ENCODE measurements at regions not wholly inside any gene's neighbourhood (a gene's known extent, or its start where the extent isn't known, plus 50 kb on each side); places are given as distances from the start of the nearest gene placed in this dataset.

DNA sequence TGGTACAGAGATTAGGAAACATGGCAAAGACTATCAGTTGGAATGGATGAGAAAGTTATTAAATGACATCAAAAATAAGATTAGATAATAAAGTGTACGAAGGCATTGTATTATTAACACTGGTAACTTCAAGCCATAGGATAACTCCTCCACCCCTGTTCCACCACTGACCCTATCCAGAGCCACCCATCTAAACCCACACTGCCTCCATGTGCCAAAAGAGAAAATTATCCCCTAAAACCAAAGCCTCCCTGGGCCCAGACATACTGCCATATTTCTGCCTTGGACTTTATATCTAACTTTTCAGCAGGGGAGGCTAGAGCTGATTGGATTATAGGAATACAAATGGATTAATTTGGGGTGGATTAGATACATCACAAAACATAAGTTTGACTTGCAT, 443.7 kb downstream of the BCL11A start:
- no peaks in the 10 kb centered on the region for H3K79me2 ChIP-seq (ENCODE audit: insufficient read depth, low read length)
- no peak overlapping the region for H3K4me3 ChIP-seq (ENCODE audit: insufficient read depth, low read length)
- H3K4me1 ChIP-seq (ENCODE audit: insufficient read depth, low read length), result no peaks in the 10 kb centered on the region
- no peak overlapping the region for H2AFZ ChIP-seq (ENCODE audit: low read length)
- TF ChIP-seq, protein P1, sequence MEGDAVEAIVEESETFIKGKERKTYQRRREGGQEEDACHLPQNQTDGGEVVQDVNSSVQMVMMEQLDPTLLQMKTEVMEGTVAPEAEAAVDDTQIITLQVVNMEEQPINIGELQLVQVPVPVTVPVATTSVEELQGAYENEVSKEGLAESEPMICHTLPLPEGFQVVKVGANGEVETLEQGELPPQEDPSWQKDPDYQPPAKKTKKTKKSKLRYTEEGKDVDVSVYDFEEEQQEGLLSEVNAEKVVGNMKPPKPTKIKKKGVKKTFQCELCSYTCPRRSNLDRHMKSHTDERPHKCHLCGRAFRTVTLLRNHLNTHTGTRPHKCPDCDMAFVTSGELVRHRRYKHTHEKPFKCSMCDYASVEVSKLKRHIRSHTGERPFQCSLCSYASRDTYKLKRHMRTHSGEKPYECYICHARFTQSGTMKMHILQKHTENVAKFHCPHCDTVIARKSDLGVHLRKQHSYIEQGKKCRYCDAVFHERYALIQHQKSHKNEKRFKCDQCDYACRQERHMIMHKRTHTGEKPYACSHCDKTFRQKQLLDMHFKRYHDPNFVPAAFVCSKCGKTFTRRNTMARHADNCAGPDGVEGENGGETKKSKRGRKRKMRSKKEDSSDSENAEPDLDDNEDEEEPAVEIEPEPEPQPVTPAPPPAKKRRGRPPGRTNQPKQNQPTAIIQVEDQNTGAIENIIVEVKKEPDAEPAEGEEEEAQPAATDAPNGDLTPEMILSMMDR (IDR thresholded peaks at IDR 0.05; ENCODE audit: extremely low read depth, low read depth, low read length), result no peak
- H3K27ac ChIP-seq (ENCODE audit: low read depth, low read length), result no peak overlapping the region
- H3K4me2 ChIP-seq (ENCODE audit: insufficient read depth, low read length), result no peak overlapping the region
- H3K36me3 ChIP-seq (ENCODE audit: insufficient read depth, low read length), result no peaks in the 10 kb centered on the region
- H3K9me3 ChIP-seq (ENCODE audit: low read depth, low read length), result no peaks in the 10 kb centered on the region
- DNase-seq (ENCODE audit: insufficient read length, low spot score, missing footprints), result no peak
- no peaks in the 10 kb centered on the region for H4K20me1 ChIP-seq (ENCODE audit: insufficient read depth, low read length)
- no peaks in the 10 kb centered on the region for H3K27me3 ChIP-seq (ENCODE audit: insufficient read depth, low read length)

DNA sequence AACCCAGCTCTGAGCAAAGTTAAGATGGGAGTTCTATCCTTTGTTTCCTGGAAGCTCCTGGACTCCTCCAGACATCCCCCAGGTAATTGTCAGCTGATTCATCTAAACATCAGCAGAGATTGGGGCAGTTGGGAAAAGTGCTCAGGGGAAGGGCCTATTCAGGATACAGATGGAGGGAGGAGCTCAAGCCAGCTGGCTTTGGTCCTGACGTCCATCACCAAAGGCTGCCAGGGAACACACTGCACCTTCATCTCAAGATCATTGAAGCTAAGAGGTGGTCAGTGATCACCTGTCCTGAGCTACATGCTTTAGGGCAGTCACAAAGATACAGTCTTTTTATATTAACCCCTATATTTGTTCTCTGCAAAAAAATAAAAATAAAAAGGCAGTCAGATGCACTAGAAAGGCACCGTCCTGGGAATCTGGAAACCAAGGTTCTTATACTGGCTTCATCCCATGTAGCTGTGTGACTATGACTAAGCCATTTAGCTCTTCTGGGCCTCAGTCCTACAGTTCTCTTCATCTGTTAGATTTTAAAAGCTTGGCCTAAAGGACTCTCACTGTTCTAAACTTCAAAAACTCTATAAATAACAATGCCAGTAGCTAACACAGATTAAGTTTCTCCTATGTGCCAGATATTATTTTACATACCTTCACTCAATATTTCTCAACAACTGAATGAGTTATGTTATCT, 446.5 kb downstream of the BCL11A start:
- no peaks in the 10 kb centered on the region for H4K20me1 ChIP-seq (ENCODE audit: insufficient read depth, low read length)
- no peaks in the 10 kb centered on the region for H3K36me3 ChIP-seq (ENCODE audit: insufficient read depth, low read length)
- no peaks in the 10 kb centered on the region for H3K27me3 ChIP-seq (ENCODE audit: insufficient read depth, low read length)
- H2AFZ ChIP-seq (ENCODE audit: low read length), result no peak overlapping the region
- H3K4me1 ChIP-seq (ENCODE audit: insufficient read depth, low read length), result no peaks in the 10 kb centered on the region
- no peaks in the 10 kb centered on the region for H3K9me3 ChIP-seq (ENCODE audit: low read depth, low read length)
- H3K79me2 ChIP-seq (ENCODE audit: insufficient read depth, low read length), result no peaks in the 10 kb centered on the region
- H3K4me3 ChIP-seq (ENCODE audit: insufficient read depth, low read length), result no peak overlapping the region
- TF ChIP-seq, protein P1 (IDR thresholded peaks at IDR 0.05; ENCODE audit: extremely low read depth, low read depth, low read length), result no peak
- DNase-seq (ENCODE audit: insufficient read length, low spot score, missing footprints), result no peak
- no peak overlapping the region for H3K4me2 ChIP-seq (ENCODE audit: insufficient read depth, low read length)
- H3K27ac ChIP-seq (ENCODE audit: low read depth, low read length), result no peak overlapping the region

DNA sequence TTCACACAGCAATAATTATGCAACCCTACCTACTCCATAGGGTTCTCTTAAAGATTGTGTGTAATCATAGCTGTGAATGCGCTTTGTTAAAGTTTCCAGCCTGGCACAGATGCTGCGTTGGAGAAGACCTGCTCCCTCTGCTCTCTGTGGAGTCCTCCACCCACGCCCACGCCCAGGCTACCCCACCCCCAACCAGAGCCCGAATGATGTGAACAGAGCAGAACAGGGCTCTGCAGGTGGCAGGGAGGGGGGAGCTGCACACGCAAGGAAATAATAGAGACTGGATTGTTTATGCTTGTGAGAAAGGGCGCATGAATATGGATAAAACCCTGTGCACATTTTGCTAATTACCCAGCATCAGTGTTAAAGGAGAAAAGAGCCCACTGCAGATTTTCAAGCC, 447.5 kb downstream of the BCL11A start:
- no peaks in the 10 kb centered on the region for H3K79me2 ChIP-seq (ENCODE audit: insufficient read depth, low read length)
- TF ChIP-seq, protein P1 (IDR thresholded peaks at IDR 0.05; ENCODE audit: extremely low read depth, low read depth, low read length), result no peak
- no peak overlapping the region for H2AFZ ChIP-seq (ENCODE audit: low read length)
- H3K9me3 ChIP-seq (ENCODE audit: low read depth, low read length), result no peaks in the 10 kb centered on the region
- no peak overlapping the region for H3K4me3 ChIP-seq (ENCODE audit: insufficient read depth, low read length)
- no peaks in the 10 kb centered on the region for H3K4me1 ChIP-seq (ENCODE audit: insufficient read depth, low read length)
- H3K36me3 ChIP-seq (ENCODE audit: insufficient read depth, low read length), result no peaks in the 10 kb centered on the region
- no peak overlapping the region for H3K27ac ChIP-seq (ENCODE audit: low read depth, low read length)
- no peak for DNase-seq (ENCODE audit: insufficient read length, low spot score, missing footprints)
- no peaks in the 10 kb centered on the region for H4K20me1 ChIP-seq (ENCODE audit: insufficient read depth, low read length)
- H3K4me2 ChIP-seq (ENCODE audit: insufficient read depth, low read length), result no peak overlapping the region
- no peaks in the 10 kb centered on the region for H3K27me3 ChIP-seq (ENCODE audit: insufficient read depth, low read length)

DNA sequence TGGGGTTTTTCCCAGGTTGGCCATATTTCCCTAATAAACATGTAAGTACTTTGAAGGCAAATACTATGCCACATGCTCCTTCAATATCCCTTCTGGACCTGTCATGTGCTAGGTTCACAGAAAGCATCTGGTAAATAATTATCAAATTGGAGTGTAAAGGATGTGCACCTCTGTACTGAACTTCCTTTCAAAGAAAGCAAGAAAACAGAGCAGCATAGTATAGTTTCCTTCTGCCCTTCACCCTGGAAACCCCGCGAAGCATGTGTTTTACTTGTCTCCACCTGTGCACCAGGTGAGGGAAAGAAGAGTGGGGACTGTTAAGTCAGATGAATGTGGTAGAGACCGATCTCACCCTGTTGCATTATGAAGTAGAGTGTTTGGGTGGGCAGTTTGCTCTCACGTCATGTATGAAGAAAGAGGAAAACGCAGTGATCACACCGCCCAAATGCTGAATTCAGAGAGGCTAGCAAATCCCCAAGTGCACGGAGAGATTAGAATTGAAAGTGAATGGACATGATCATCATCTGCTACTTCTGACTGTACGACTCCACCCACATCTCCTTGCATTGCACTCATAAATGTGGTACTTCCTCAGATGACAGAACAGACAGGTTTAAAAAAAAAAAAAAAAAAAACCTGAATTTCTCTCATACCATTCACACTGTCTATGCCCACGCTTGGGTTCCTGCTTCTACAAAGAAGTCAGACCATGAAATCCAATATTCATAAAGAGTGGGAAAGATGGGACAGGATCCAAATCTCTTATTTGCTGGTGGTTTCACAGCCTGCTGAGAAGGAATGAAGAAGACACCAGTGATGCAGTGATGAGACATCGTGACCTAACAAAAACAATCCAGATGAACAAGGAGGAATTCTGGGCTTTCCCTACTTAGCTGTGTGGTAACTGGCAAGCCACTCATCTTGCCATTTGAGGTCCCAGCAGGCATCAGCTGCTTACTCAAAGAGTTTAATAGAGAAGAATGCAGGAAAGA, 448.6 kb downstream of the BCL11A start:
- no peaks in the 10 kb centered on the region for H3K4me1 ChIP-seq (ENCODE audit: insufficient read depth, low read length)
- no peaks in the 10 kb centered on the region for H3K79me2 ChIP-seq (ENCODE audit: insufficient read depth, low read length)
- DNase-seq (ENCODE audit: insufficient read length, low spot score, missing footprints), result no peak
- H3K36me3 ChIP-seq (ENCODE audit: insufficient read depth, low read length), result no peaks in the 10 kb centered on the region
- no peak overlapping the region for H3K4me3 ChIP-seq (ENCODE audit: insufficient read depth, low read length)
- H2AFZ ChIP-seq (ENCODE audit: low read length), result no peak overlapping the region
- H3K9me3 ChIP-seq (ENCODE audit: low read depth, low read length), result no peaks in the 10 kb centered on the region
- H3K4me2 ChIP-seq (ENCODE audit: insufficient read depth, low read length), result no peak overlapping the region
- TF ChIP-seq, protein P1 (IDR thresholded peaks at IDR 0.05; ENCODE audit: extremely low read depth, low read depth, low read length), result no peak
- no peaks in the 10 kb centered on the region for H3K27me3 ChIP-seq (ENCODE audit: insufficient read depth, low read length)
- no peak overlapping the region for H3K27ac ChIP-seq (ENCODE audit: low read depth, low read length)
- no peaks in the 10 kb centered on the region for H4K20me1 ChIP-seq (ENCODE audit: insufficient read depth, low read length)

Data from osteoblast (primary cell).